ENCODE measurements at regions not wholly inside any gene's neighbourhood (a gene's known extent, or its start where the extent isn't known, plus 50 kb on each side); places are given as distances from the start of the nearest gene placed in this dataset.

DNA sequence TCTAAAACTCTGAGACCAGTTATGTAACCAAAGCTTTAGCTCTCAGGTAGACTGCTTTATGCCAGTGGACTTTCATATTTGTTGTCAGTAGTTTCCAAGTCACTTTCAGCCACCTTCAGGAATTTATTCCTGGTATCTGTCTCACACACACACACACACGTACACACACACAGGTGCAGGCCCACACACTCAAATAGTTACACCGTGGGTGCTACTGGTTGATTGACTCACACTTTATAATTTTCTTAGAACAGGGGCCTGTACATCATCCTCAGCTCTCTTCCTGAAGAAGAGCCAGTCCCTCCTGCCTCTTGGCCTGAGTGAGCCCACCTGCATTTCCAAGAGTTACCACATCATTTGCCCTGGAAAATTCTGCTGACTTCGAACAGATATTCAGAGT lies 555.2 kb downstream of the SOX6 start:
- peaks cover 8 to 11% of the 10 kb centered on the region in 2 donors for H3K4me1 ChIP-seq (ENCODE audit: control insufficient read depth in 1 of 2, insufficient read depth in 2 of 2, low read length in 2 of 2)
- H3K36me3 ChIP-seq (ENCODE audit: control insufficient read depth in 1 of 2, insufficient read depth in 2 of 2, low read length in 2 of 2), result no peaks in the 10 kb centered on the region
- H3K27ac ChIP-seq (ENCODE audit: low read depth, low read length), result no peak overlapping the region
- H3K9me3 ChIP-seq (ENCODE audit: control insufficient read depth in 1 of 2, low read length in 2 of 2), result no peaks in the 10 kb centered on the region
- H3K27me3 ChIP-seq (ENCODE audit: control insufficient read depth in 1 of 2, insufficient read depth in 2 of 2, low read length in 2 of 2), result no peaks in the 10 kb centered on the region
- H3K9ac ChIP-seq (ENCODE audit: low read depth in 1 of 2, low read length in 2 of 2), result no peak overlapping the region
- no peak overlapping the region for H3K4me3 ChIP-seq (ENCODE audit: low read depth in 1 of 2, low read length in 2 of 2)

DNA sequence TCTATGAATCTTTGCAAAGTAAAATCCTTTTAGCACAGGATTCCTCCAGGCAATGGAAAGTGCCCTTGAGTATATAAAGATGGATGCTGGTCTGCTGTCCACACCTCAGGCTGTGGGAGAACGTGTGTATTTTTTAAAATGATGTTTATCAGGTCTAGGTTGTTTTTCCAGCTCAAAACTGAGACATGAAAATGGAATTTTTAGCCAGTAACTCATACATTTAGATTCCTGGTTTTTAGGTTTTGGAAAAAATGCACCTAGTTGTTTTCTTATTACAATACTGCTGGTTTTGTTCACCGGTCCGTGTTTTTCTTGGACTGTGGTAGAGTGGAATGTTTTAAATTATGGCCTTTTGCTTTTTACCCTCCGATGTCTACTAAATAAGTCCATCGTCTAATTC lies 554.7 kb downstream of the SOX6 start:
- Histone ChIP-seq H3K36me3 (ENCODE audit: control insufficient read depth in 1 of 2, insufficient read depth in 2 of 2, low read length in 2 of 2) (no peaks in the 10 kb centered on the region), H3K4me3 (ENCODE audit: low read depth in 1 of 2, low read length in 2 of 2) (no peak overlapping the region), H3K9me3 (ENCODE audit: control insufficient read depth in 1 of 2, low read length in 2 of 2) (no peaks in the 10 kb centered on the region), H3K9ac (ENCODE audit: low read depth in 1 of 2, low read length in 2 of 2) (no peak overlapping the region), H3K27ac (ENCODE audit: low read depth, low read length) (no peak overlapping the region), H3K4me1 (ENCODE audit: control insufficient read depth in 1 of 2, insufficient read depth in 2 of 2, low read length in 2 of 2) (peaks cover 8 to 11% of the 10 kb centered on the region in 2 donors), H3K27me3 (ENCODE audit: control insufficient read depth in 1 of 2, insufficient read depth in 2 of 2, low read length in 2 of 2) (no peaks in the 10 kb centered on the region)

GRCh38 chr11:15805726-15806125 lies 550.6 kb downstream of the SOX6 start:
- H3K4me3 ChIP-seq (ENCODE audit: low read depth in 1 of 2, low read length in 2 of 2), result no peak overlapping the region
- H3K9ac ChIP-seq (ENCODE audit: low read depth in 1 of 2, low read length in 2 of 2), result no peak overlapping the region
- no peaks in the 10 kb centered on the region for H3K36me3 ChIP-seq (ENCODE audit: control insufficient read depth in 1 of 2, insufficient read depth in 2 of 2, low read length in 2 of 2)
- no peak overlapping the region for H3K27ac ChIP-seq (ENCODE audit: low read depth, low read length)
- H3K9me3 ChIP-seq (ENCODE audit: control insufficient read depth in 1 of 2, low read length in 2 of 2), result no peaks in the 10 kb centered on the region
- H3K4me1 ChIP-seq (ENCODE audit: control insufficient read depth in 1 of 2, insufficient read depth in 2 of 2, low read length in 2 of 2), result peaks cover under 1 to 2% of the 10 kb centered on the region in 2 donors
- no peaks in the 10 kb centered on the region for H3K27me3 ChIP-seq (ENCODE audit: control insufficient read depth in 1 of 2, insufficient read depth in 2 of 2, low read length in 2 of 2)

DNA sequence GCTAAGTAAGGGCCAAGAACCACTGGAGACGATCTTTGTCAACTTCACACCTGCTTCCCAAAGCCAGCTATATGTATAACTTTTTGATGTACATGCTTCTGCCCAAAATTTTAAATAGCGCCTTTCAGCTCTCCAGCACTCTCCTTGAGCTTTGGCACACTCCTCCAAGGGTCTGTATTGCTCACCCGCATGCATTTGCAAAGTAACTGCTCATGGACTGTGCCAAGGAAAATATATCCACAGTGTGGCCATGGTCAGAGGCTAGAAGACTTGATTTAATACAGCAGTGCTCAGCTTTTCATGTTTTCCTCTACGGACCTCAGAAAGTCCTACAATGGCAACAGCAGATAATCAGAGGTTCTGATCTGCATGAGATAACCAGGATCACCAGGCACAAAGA lies 550.1 kb downstream of the SOX6 start:
- no peak overlapping the region for H3K9ac ChIP-seq (ENCODE audit: low read depth in 1 of 2, low read length in 2 of 2)
- H3K36me3 ChIP-seq (ENCODE audit: control insufficient read depth in 1 of 2, insufficient read depth in 2 of 2, low read length in 2 of 2), result no peaks in the 10 kb centered on the region
- no peak overlapping the region for H3K27ac ChIP-seq (ENCODE audit: low read depth, low read length)
- H3K9me3 ChIP-seq (ENCODE audit: control insufficient read depth in 1 of 2, low read length in 2 of 2), result no peaks in the 10 kb centered on the region
- H3K27me3 ChIP-seq (ENCODE audit: control insufficient read depth in 1 of 2, insufficient read depth in 2 of 2, low read length in 2 of 2), result no peaks in the 10 kb centered on the region
- no peaks in the 10 kb centered on the region for H3K4me1 ChIP-seq (ENCODE audit: control insufficient read depth in 1 of 2, insufficient read depth in 2 of 2, low read length in 2 of 2)
- no peak overlapping the region for H3K4me3 ChIP-seq (ENCODE audit: low read depth in 1 of 2, low read length in 2 of 2)

GRCh38 chr11:15807827-15808226 lies 548.5 kb downstream of the SOX6 start:
- Histone ChIP-seq H3K9me3 (ENCODE audit: control insufficient read depth in 1 of 2, low read length in 2 of 2) (no peaks in the 10 kb centered on the region), H3K27ac (ENCODE audit: low read depth, low read length) (no peak overlapping the region), H3K36me3 (ENCODE audit: control insufficient read depth in 1 of 2, insufficient read depth in 2 of 2, low read length in 2 of 2) (no peaks in the 10 kb centered on the region), H3K27me3 (ENCODE audit: control insufficient read depth in 1 of 2, insufficient read depth in 2 of 2, low read length in 2 of 2) (no peaks in the 10 kb centered on the region), H3K4me1 (ENCODE audit: control insufficient read depth in 1 of 2, insufficient read depth in 2 of 2, low read length in 2 of 2) (no peaks in the 10 kb centered on the region), H3K9ac (ENCODE audit: low read depth in 1 of 2, low read length in 2 of 2) (no peak overlapping the region), H3K4me3 (ENCODE audit: low read depth in 1 of 2, low read length in 2 of 2) (no peak overlapping the region)

- Histone ChIP-seq H3K36me3 (ENCODE audit: control insufficient read depth in 1 of 2, insufficient read depth in 2 of 2, low read length in 2 of 2) (no peaks in the 10 kb centered on the region), H3K4me1 (ENCODE audit: control insufficient read depth in 1 of 2, insufficient read depth in 2 of 2, low read length in 2 of 2) (peaks cover 0 to 2% of the 10 kb centered on the region in 2 donors), H3K4me3 (ENCODE audit: low read depth in 1 of 2, low read length in 2 of 2) (no peak overlapping the region), H3K9ac (ENCODE audit: low read depth in 1 of 2, low read length in 2 of 2) (no peak overlapping the region), H3K9me3 (ENCODE audit: control insufficient read depth in 1 of 2, low read length in 2 of 2) (no peaks in the 10 kb centered on the region), H3K27ac (ENCODE audit: low read depth, low read length) (no peak overlapping the region), H3K27me3 (ENCODE audit: control insufficient read depth in 1 of 2, insufficient read depth in 2 of 2, low read length in 2 of 2) (no peaks in the 10 kb centered on the region)
Observed at GRCh38 chr11:15810082-15810481, 546.3 kb downstream of the SOX6 start.

DNA sequence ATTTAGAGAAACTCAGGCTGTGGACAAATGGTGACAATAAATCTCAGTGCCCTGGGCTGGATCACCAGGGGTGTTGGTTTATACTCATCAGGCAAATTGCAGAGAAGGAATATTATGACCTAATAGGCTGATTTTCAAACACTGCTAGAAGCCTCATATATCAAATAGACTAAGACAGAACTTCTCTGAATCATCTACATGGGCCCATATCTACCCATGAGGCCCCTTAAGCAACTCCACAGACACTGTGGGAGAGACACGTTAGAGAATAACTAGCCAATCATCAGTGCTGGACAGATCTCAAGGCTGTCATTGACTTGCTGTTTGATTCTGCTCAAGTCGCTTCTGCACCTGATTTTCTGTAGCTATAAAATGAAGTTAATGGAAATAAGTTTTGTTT lies 545.8 kb downstream of the SOX6 start:
- Histone ChIP-seq H3K9ac (ENCODE audit: low read depth in 1 of 2, low read length in 2 of 2) (no peak overlapping the region), H3K27ac (ENCODE audit: low read depth, low read length) (no peak overlapping the region), H3K9me3 (ENCODE audit: control insufficient read depth in 1 of 2, low read length in 2 of 2) (no peaks in the 10 kb centered on the region), H3K27me3 (ENCODE audit: control insufficient read depth in 1 of 2, insufficient read depth in 2 of 2, low read length in 2 of 2) (no peaks in the 10 kb centered on the region), H3K4me1 (ENCODE audit: control insufficient read depth in 1 of 2, insufficient read depth in 2 of 2, low read length in 2 of 2) (peaks cover 0 to 6% of the 10 kb centered on the region in 2 donors), H3K36me3 (ENCODE audit: control insufficient read depth in 1 of 2, insufficient read depth in 2 of 2, low read length in 2 of 2) (no peaks in the 10 kb centered on the region), H3K4me3 (ENCODE audit: low read depth in 1 of 2, low read length in 2 of 2) (no peak overlapping the region)

- Histone ChIP-seq H3K4me1 (ENCODE audit: control insufficient read depth in 1 of 2, insufficient read depth in 2 of 2, low read length in 2 of 2) (peaks cover 9 to 31% of the 10 kb centered on the region in 2 donors), H3K4me3 (ENCODE audit: low read depth in 1 of 2, low read length in 2 of 2) (no peak overlapping the region), H3K9me3 (ENCODE audit: control insufficient read depth in 1 of 2, low read length in 2 of 2) (no peaks in the 10 kb centered on the region), H3K9ac (ENCODE audit: low read depth in 1 of 2, low read length in 2 of 2) (no peak overlapping the region), H3K27me3 (ENCODE audit: control insufficient read depth in 1 of 2, insufficient read depth in 2 of 2, low read length in 2 of 2) (no peaks in the 10 kb centered on the region), H3K36me3 (ENCODE audit: control insufficient read depth in 1 of 2, insufficient read depth in 2 of 2, low read length in 2 of 2) (no peaks in the 10 kb centered on the region), H3K27ac (ENCODE audit: low read depth, low read length) (no peak overlapping the region)
Observed at GRCh38 chr11:15815246-15816195, 540.8 kb downstream of the SOX6 start.

DNA sequence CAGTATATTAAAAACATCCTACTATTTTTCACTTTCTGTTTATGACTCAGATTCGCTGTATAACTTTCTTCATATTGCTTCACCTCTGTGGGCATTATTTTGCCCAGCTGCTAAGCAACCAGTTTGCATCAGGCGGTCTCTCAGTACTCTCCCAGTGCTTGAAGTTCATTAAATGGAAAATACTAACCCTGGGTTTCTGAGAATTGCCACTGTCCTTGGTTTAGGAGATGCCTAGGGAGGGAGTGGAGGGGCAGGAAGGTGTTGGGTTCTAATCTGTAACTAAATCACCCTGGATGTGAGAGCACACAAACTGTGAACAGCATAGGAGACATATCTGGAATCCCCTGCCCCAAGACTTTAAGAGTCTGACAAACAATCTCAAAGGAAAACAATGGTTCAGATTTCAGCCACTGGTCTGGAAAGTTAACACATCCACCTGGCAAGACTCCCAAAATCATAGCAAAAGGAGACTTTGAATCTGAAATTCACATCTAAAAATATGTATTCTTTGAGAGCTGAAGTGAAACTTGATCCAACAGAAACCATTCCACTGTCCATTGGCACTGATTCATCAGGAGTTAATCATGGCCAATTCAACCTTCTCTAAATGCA lies 540.0 kb downstream of the SOX6 start:
- no peak overlapping the region for H3K4me3 ChIP-seq (ENCODE audit: low read depth in 1 of 2, low read length in 2 of 2)
- no peak overlapping the region for H3K9ac ChIP-seq (ENCODE audit: low read depth in 1 of 2, low read length in 2 of 2)
- no peaks in the 10 kb centered on the region for H3K36me3 ChIP-seq (ENCODE audit: control insufficient read depth in 1 of 2, insufficient read depth in 2 of 2, low read length in 2 of 2)
- H3K27me3 ChIP-seq (ENCODE audit: control insufficient read depth in 1 of 2, insufficient read depth in 2 of 2, low read length in 2 of 2), result no peaks in the 10 kb centered on the region
- H3K27ac ChIP-seq (ENCODE audit: low read depth, low read length), result no peak overlapping the region
- H3K4me1 ChIP-seq (ENCODE audit: control insufficient read depth in 1 of 2, insufficient read depth in 2 of 2, low read length in 2 of 2), result peaks cover 9 to 31% of the 10 kb centered on the region in 2 donors
- H3K9me3 ChIP-seq (ENCODE audit: control insufficient read depth in 1 of 2, low read length in 2 of 2), result no peaks in the 10 kb centered on the region

- H3K4me1 ChIP-seq (ENCODE audit: control insufficient read depth in 1 of 2, insufficient read depth in 2 of 2, low read length in 2 of 2), result peaks cover 9 to 31% of the 10 kb centered on the region in 2 donors
- H3K27ac ChIP-seq (ENCODE audit: low read depth, low read length), result no peak overlapping the region
- no peaks in the 10 kb centered on the region for H3K9me3 ChIP-seq (ENCODE audit: control insufficient read depth in 1 of 2, low read length in 2 of 2)
- no peaks in the 10 kb centered on the region for H3K36me3 ChIP-seq (ENCODE audit: control insufficient read depth in 1 of 2, insufficient read depth in 2 of 2, low read length in 2 of 2)
- H3K27me3 ChIP-seq (ENCODE audit: control insufficient read depth in 1 of 2, insufficient read depth in 2 of 2, low read length in 2 of 2), result no peaks in the 10 kb centered on the region
- no peak overlapping the region for H3K4me3 ChIP-seq (ENCODE audit: low read depth in 1 of 2, low read length in 2 of 2)
- H3K9ac ChIP-seq (ENCODE audit: low read depth in 1 of 2, low read length in 2 of 2), result no peak overlapping the region
Observed at GRCh38 chr11:15817001-15817400, 539.3 kb downstream of the SOX6 start.
